Erythroblast (primary cell): ENCODE measurements at regions not wholly inside any gene's neighbourhood (a gene's known extent, or its start where the extent isn't known, plus 50 kb on each side); places are given as distances from the start of the nearest gene placed in this dataset.

Experiments used
- GATA1 ChIP-seq: IDR thresholded peaks from 2 replicates; pipeline ENCODE4 v1.6.1; 2011; ENCODE audit warnings: low read depth, mild to moderate bottlenecking, control low read depth, low read length, moderate library complexity
- POLR2A ChIP-seq: IDR thresholded peaks from 2 replicates; pipeline ENCODE4 v1.6.1; 2011; ENCODE audit warnings: mild to moderate bottlenecking, low read length

- no peak for TF ChIP-seq POLR2A
- TF ChIP-seq GATA1: no peak
Observed at GRCh38 chr1:244968881-244969280, 104.5 kb upstream of the HNRNPU start.
